ENCODE measurements at regions not wholly inside any gene's neighbourhood (a gene's known extent, or its start where the extent isn't known, plus 50 kb on each side); places are given as distances from the start of the nearest gene placed in this dataset.

DNA sequence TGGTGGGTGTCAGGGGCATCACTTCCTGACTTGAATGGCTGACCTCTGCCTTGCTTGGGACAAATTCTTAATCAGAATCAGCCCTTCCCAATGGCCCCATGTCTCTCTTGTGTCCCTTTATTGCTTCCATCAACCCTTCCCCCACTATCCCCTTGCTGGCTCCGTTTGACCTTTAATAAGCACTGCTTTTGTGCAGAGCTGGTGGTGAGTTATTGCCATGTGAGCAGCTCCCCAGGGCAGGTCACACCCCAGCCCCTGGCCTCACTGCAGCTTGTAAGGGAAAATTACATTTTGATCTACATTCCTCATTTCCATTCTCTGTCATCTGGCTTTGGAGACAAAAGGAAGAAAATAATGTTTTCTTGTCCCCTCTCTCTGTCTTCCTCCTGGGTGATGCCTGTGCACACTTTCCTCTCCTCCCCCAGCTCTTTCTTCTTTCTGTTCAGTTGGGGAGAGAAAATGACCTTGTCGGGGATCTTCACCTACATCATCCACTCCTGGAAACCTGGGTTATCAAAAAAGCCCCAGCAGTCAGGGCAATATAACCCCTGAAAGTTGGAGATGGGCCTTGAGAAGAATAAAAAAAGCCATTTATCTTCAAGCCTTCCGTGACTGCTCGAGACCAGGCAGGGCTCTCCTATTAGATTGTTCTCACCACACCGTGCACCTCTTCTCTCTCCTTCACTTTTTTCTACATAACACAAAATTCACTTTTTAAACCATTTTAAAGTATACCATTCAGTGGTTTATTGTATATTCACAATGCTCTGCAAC lies 100.4 kb upstream of the SRRM4 start:
- TF ChIP-seq, protein P1, sequence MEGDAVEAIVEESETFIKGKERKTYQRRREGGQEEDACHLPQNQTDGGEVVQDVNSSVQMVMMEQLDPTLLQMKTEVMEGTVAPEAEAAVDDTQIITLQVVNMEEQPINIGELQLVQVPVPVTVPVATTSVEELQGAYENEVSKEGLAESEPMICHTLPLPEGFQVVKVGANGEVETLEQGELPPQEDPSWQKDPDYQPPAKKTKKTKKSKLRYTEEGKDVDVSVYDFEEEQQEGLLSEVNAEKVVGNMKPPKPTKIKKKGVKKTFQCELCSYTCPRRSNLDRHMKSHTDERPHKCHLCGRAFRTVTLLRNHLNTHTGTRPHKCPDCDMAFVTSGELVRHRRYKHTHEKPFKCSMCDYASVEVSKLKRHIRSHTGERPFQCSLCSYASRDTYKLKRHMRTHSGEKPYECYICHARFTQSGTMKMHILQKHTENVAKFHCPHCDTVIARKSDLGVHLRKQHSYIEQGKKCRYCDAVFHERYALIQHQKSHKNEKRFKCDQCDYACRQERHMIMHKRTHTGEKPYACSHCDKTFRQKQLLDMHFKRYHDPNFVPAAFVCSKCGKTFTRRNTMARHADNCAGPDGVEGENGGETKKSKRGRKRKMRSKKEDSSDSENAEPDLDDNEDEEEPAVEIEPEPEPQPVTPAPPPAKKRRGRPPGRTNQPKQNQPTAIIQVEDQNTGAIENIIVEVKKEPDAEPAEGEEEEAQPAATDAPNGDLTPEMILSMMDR (conservative IDR thresholded peaks at IDR 0.05; ENCODE audit: low read depth in 2 of 2): no peak
- no peak for TF ChIP-seq EZH2 (IDR thresholded peaks at IDR 0.05; ENCODE audit: low read depth, unreplicated experiment)
- no peak for TF ChIP-seq POLR2AphosphoS5 (IDR thresholded peaks at IDR 0.05; ENCODE audit: low read depth)

All from GM23338 (cell line).